ENCODE measurements at regions not wholly inside any gene's neighbourhood (a gene's known extent, or its start where the extent isn't known, plus 50 kb on each side); places are given as distances from the start of the nearest gene placed in this dataset.

GRCh38 chr1:221874285-221875003, 132.6 kb upstream of the DUSP10 start:
- DNase-seq (ENCODE audit: low read depth) (peak; percentile 71), FAIRE-seq (no peak)
- H3K4me1 ChIP-seq (ENCODE audit: insufficient read depth, low read length) = peaks cover 14% of the 10 kb centered on the region
- no peaks in the 10 kb centered on the region for H3K36me3 ChIP-seq (ENCODE audit: insufficient read depth, low read length)
- H3K4me2 ChIP-seq (ENCODE audit: low read length) = peak overlapping the region; percentile 49
- H3K27me3 Mint-ChIP-seq (ENCODE audit: low read depth, unreplicated experiment) = no peaks in the 10 kb centered on the region
- no peaks in the 10 kb centered on the region for H3K9me3 Mint-ChIP-seq (ENCODE audit: unreplicated experiment)
- H3K9ac ChIP-seq (ENCODE audit: low read length) = peak overlapping the region; percentile 41
- no peaks in the 10 kb centered on the region for H3K27me3 ChIP-seq (ENCODE audit: insufficient read depth, low read length)
- H2AFZ ChIP-seq (ENCODE audit: low read depth, low read length) = no peak overlapping the region
- TF ChIP-seq, protein P1, sequence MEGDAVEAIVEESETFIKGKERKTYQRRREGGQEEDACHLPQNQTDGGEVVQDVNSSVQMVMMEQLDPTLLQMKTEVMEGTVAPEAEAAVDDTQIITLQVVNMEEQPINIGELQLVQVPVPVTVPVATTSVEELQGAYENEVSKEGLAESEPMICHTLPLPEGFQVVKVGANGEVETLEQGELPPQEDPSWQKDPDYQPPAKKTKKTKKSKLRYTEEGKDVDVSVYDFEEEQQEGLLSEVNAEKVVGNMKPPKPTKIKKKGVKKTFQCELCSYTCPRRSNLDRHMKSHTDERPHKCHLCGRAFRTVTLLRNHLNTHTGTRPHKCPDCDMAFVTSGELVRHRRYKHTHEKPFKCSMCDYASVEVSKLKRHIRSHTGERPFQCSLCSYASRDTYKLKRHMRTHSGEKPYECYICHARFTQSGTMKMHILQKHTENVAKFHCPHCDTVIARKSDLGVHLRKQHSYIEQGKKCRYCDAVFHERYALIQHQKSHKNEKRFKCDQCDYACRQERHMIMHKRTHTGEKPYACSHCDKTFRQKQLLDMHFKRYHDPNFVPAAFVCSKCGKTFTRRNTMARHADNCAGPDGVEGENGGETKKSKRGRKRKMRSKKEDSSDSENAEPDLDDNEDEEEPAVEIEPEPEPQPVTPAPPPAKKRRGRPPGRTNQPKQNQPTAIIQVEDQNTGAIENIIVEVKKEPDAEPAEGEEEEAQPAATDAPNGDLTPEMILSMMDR (IDR thresholded peaks at IDR 0.05; ENCODE audit: insufficient read depth, low read depth, low read length) = no peak
- no peak for TF ChIP-seq EZH2 (IDR thresholded peaks at IDR 0.05; ENCODE audit: insufficient read depth, low read length)
- no peak overlapping the region for H3K27ac Mint-ChIP-seq (ENCODE audit: unreplicated experiment)
- no peaks in the 10 kb centered on the region for H3K9me3 ChIP-seq (ENCODE audit: insufficient read depth, low read depth, low read length)
- no peak overlapping the region for H3K4me3 Mint-ChIP-seq (ENCODE audit: unreplicated experiment)
- H3K36me3 Mint-ChIP-seq (ENCODE audit: low read depth, unreplicated experiment) = no peaks in the 10 kb centered on the region
- peak overlapping the region; percentile 66 for H3K27ac ChIP-seq (ENCODE audit: low read depth, low read length)
- no peak overlapping the region for H3K4me3 ChIP-seq (ENCODE audit: insufficient read depth, low read depth, low read length)
- H4K20me1 ChIP-seq (ENCODE audit: insufficient read depth, low read length) = no peaks in the 10 kb centered on the region
- H3K79me2 ChIP-seq (ENCODE audit: insufficient read depth, low read length) = no peaks in the 10 kb centered on the region
- peaks cover 29% of the 10 kb centered on the region for H3K4me1 Mint-ChIP-seq (ENCODE audit: low read depth, unreplicated experiment)

DNA sequence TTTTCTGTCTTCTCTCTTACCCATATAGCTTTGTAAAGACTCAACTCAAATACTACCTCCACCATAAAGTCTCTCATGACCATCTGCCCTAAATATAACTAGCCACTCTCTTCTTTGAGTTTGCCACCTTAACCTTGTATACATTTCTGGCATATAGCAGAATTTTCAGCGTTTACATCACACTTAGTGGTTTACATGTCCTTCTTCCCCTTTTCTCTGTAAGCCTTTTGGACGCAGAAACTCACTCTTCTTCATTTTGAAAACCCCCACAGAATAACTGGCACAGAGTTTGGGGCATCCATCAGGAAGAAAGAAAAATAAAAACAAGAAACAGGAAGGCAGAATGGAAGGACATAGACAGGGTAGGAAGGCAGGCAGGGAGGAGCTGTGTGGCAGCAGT, 131.8 kb upstream of the DUSP10 start:
- Histone ChIP-seq H3K4me1 (ENCODE audit: insufficient read depth, low read length) (peaks cover 21% of the 10 kb centered on the region), H3K79me2 (ENCODE audit: insufficient read depth, low read length) (no peaks in the 10 kb centered on the region), H4K20me1 (ENCODE audit: insufficient read depth, low read length) (no peaks in the 10 kb centered on the region), H3K9ac (ENCODE audit: low read length) (peak overlapping the region; percentile 34), H3K27me3 (ENCODE audit: insufficient read depth, low read length) (no peaks in the 10 kb centered on the region), H3K9me3 (ENCODE audit: insufficient read depth, low read depth, low read length) (no peaks in the 10 kb centered on the region), H2AFZ (ENCODE audit: low read depth, low read length) (no peak overlapping the region), H3K36me3 (ENCODE audit: insufficient read depth, low read length) (no peaks in the 10 kb centered on the region), H3K27ac (ENCODE audit: low read depth, low read length) (peak overlapping the region; percentile 43), H3K4me3 (ENCODE audit: insufficient read depth, low read depth, low read length) (no peak overlapping the region), H3K4me2 (ENCODE audit: low read length) (peak overlapping the region; percentile 49)
- Mint-ChIP-seq H3K36me3 (ENCODE audit: low read depth, unreplicated experiment) (no peaks in the 10 kb centered on the region), H3K9me3 (ENCODE audit: unreplicated experiment) (no peaks in the 10 kb centered on the region), H3K27ac (ENCODE audit: unreplicated experiment) (no peak overlapping the region), H3K27me3 (ENCODE audit: low read depth, unreplicated experiment) (no peaks in the 10 kb centered on the region), H3K4me1 (ENCODE audit: low read depth, unreplicated experiment) (peaks cover 27% of the 10 kb centered on the region), H3K4me3 (ENCODE audit: unreplicated experiment) (no peak overlapping the region)
- TF ChIP-seq, protein P1 (IDR thresholded peaks at IDR 0.05; ENCODE audit: insufficient read depth, low read depth, low read length) = no peak
- no peak for TF ChIP-seq EZH2 (IDR thresholded peaks at IDR 0.05; ENCODE audit: insufficient read depth, low read length)
- FAIRE-seq (no peak), DNase-seq (ENCODE audit: low read depth) (no peak)

- no peak overlapping the region for H3K9ac ChIP-seq (ENCODE audit: low read length)
- Mint-ChIP-seq H3K27ac (ENCODE audit: unreplicated experiment) (no peak overlapping the region), H3K4me3 (ENCODE audit: unreplicated experiment) (no peak overlapping the region), H3K27me3 (ENCODE audit: low read depth, unreplicated experiment) (no peaks in the 10 kb centered on the region), H3K9me3 (ENCODE audit: unreplicated experiment) (no peaks in the 10 kb centered on the region), H3K36me3 (ENCODE audit: low read depth, unreplicated experiment) (no peaks in the 10 kb centered on the region), H3K4me1 (ENCODE audit: low read depth, unreplicated experiment) (peaks cover 20% of the 10 kb centered on the region)
- H3K27ac ChIP-seq (ENCODE audit: low read depth, low read length) = no peak overlapping the region
- FAIRE-seq (no peak), DNase-seq (ENCODE audit: low read depth) (no peak)
- no peaks in the 10 kb centered on the region for H3K79me2 ChIP-seq (ENCODE audit: insufficient read depth, low read length)
- H3K36me3 ChIP-seq (ENCODE audit: insufficient read depth, low read length) = no peaks in the 10 kb centered on the region
- H3K9me3 ChIP-seq (ENCODE audit: insufficient read depth, low read depth, low read length) = no peaks in the 10 kb centered on the region
- H3K4me3 ChIP-seq (ENCODE audit: insufficient read depth, low read depth, low read length) = no peak overlapping the region
- no peaks in the 10 kb centered on the region for H4K20me1 ChIP-seq (ENCODE audit: insufficient read depth, low read length)
- H3K4me1 ChIP-seq (ENCODE audit: insufficient read depth, low read length) = peaks cover 28% of the 10 kb centered on the region
- H2AFZ ChIP-seq (ENCODE audit: low read depth, low read length) = no peak overlapping the region
- TF ChIP-seq EZH2 (IDR thresholded peaks at IDR 0.05; ENCODE audit: insufficient read depth, low read length) = no peak
- TF ChIP-seq, protein P1 (IDR thresholded peaks at IDR 0.05; ENCODE audit: insufficient read depth, low read depth, low read length) = no peak
- no peaks in the 10 kb centered on the region for H3K27me3 ChIP-seq (ENCODE audit: insufficient read depth, low read length)
- H3K4me2 ChIP-seq (ENCODE audit: low read length) = no peak overlapping the region
Measured at GRCh38 chr1:221871056-221871455, 129.2 kb upstream of the DUSP10 start.
